ENCODE measurements at regions not wholly inside any gene's neighbourhood (a gene's known extent, or its start where the extent isn't known, plus 50 kb on each side); places are given as distances from the start of the nearest gene placed in this dataset.

DNA sequence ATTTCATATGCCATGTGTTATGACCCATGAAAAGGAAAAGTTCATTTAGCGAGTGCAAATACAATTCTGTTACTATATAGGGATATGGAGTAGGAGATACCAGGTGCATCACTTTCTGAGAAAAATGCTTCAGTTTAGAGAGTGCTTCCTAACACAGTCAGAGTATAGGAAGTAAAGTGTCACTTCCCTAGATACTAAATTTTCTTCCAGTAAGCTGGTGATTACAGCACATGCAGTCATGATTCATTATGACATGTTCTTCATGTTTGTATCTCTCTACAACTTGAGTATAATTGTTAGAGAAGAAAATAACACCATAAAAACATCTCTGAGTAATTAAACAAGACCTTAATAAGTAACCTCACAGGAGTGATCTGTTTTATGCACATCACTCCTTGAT is 837.0 kb downstream of the DNAH5 start:
- Histone ChIP-seq H3K27me3 (replicated peaks in 1 of 4; ENCODE audit: control insufficient read depth in 3 of 4, extremely low read depth in 1 of 4, insufficient read depth in 3 of 4, low read length in 3 of 4) (no peaks in the 10 kb centered on the region), H3K79me1 (ENCODE audit: low read depth, low read length) (no peaks in the 10 kb centered on the region), H3K27ac (ENCODE audit: low read depth, low read length) (no peak overlapping the region), H3K9ac (replicated peaks in 1 of 4; ENCODE audit: extremely low read depth in 1 of 4, low read depth in 3 of 4, low read length in 3 of 4) (no peak overlapping the region), H2BK15ac (ENCODE audit: low read length) (no peak overlapping the region), H3K56ac (replicated peaks; ENCODE audit: insufficient read length, low read depth, low read length) (no peak overlapping the region), H2BK20ac (ENCODE audit: low read length) (no peak overlapping the region), H4K5ac (ENCODE audit: insufficient read length, low read depth, low read length) (no peak overlapping the region), H2BK12ac (ENCODE audit: low read depth, low read length) (no peak overlapping the region), H3K18ac (ENCODE audit: extremely low read depth, low read length) (no peak overlapping the region), H3K79me2 (ENCODE audit: control insufficient read depth in 1 of 2, insufficient read depth in 2 of 2, low read length in 2 of 2) (no peaks in the 10 kb centered on the region), H3K4me2 (ENCODE audit: insufficient read depth in 1 of 2, low read depth in 2 of 2, low read length in 2 of 2) (no peak overlapping the region), H4K91ac (replicated peaks; ENCODE audit: insufficient read length, low read length) (no peak overlapping the region), H3K4ac (replicated peaks; ENCODE audit: insufficient read length, low read depth, low read length) (no peak overlapping the region), H3K23me2 (ENCODE audit: low read depth, low read length) (no peaks in the 10 kb centered on the region), H3K9me3 (ENCODE audit: insufficient read depth in 2 of 2, low read depth in 1 of 2, low read length in 1 of 2) (no peaks in the 10 kb centered on the region), H3K4me1 (replicated peaks in 1 of 4; ENCODE audit: control insufficient read depth in 3 of 4, insufficient read depth in 4 of 4, low read length in 3 of 4) (no peaks in the 10 kb centered on the region), H2AK5ac (ENCODE audit: low read depth, low read length) (no peak overlapping the region), H4K8ac (ENCODE audit: extremely low read depth, insufficient read depth, low read length) (no peak overlapping the region), H3K23ac (ENCODE audit: insufficient read length) (no peak overlapping the region), H2AFZ (ENCODE audit: low read length) (no peak overlapping the region), H2BK120ac (replicated peaks; ENCODE audit: low read depth, low read length) (no peak overlapping the region), H3K4me3 (ENCODE audit: extremely low read depth in 1 of 4, insufficient read depth in 2 of 4, low read depth in 3 of 4, low read length in 4 of 4) (no peak overlapping the region), H3K36me3 (ENCODE audit: control insufficient read depth in 2 of 4, insufficient read depth in 4 of 4, low read length in 3 of 4) (no peaks in the 10 kb centered on the region), H3K14ac (ENCODE audit: insufficient read length) (no peak overlapping the region), H2BK5ac (ENCODE audit: low read depth, low read length) (no peak overlapping the region), H4K20me1 (replicated peaks in 1 of 2; ENCODE audit: control insufficient read depth in 1 of 2, insufficient read depth in 2 of 2, low read length in 2 of 2) (no peaks in the 10 kb centered on the region)
- ChIA-PET POLR2A (ENCODE audit: partially characterized antibody) (no interaction called here), CTCF (ENCODE audit: partially characterized antibody) (no interaction called here)
- no peak for DNase-seq (ENCODE audit: low read depth in 1 of 2, low spot score in 2 of 2)
- FAIRE-seq, result no peak
- 81% methylated on average over 1 of the region's 1 CpG; no CpG with 5 or more reads in 1 of the 2 experiments for WGBS, 2 experiments (ENCODE audit: extremely low coverage in 1 of 2, insufficient coverage in 1 of 2, insufficient read length in 1 of 2, insufficient replicate concordance in 2 of 2, low coverage in 1 of 2, low lambda C conversion rate in 2 of 2, missing lambda C conversion rate in 1 of 2)
- TF ChIP-seq CEBPB (IDR thresholded peaks at IDR 0.05; ENCODE audit: low read depth, low read length) (no peak), EP300 (IDR thresholded peaks at IDR 0.05; ENCODE audit: borderline replicate concordance in 1 of 2, low read depth in 2 of 2, low read length in 2 of 2) (no peak), TBP (IDR thresholded peaks at IDR 0.05; ENCODE audit: low read depth, low read length) (no peak), HDAC2 (IDR thresholded peaks at IDR 0.05; ENCODE audit: borderline replicate concordance in 1 of 2, low read depth in 2 of 2, low read length in 2 of 2) (no peak), KDM5A (IDR thresholded peaks at IDR 0.05; ENCODE audit: low read length) (no peak), TCF12 (IDR thresholded peaks at IDR 0.05; ENCODE audit: low read depth, low read length) (no peak), SP2 (IDR thresholded peaks at IDR 0.05; ENCODE audit: low read length) (no peak), BRCA1 (IDR thresholded peaks at IDR 0.05; ENCODE audit: low read depth, low read length) (no peak), PHF8 (conservative IDR thresholded peaks at IDR 0.05; ENCODE audit: low read depth, low read length) (no peak), TEAD4 (IDR thresholded peaks at IDR 0.05; ENCODE audit: low read depth, low read length) (no peak), CTBP2 (IDR thresholded peaks at IDR 0.05; ENCODE audit: borderline replicate concordance, insufficient read depth, insufficient read length, low read length) (no peak)

All from H1 (cell line).